Kidney (tissue), 13 donors: ENCODE measurements at regions not wholly inside any gene's neighbourhood (a gene's known extent, or its start where the extent isn't known, plus 50 kb on each side); places are given as distances from the start of the nearest gene placed in this dataset.

Experiments
- DNase-seq, 5 donors: peaks; one replicate each; pipeline ENCODE4 v3.0.0-alpha.2; 2013 to 2020
- FAIRE-seq: peaks from 2 replicates; lab custom pipeline; 2012; peaks lifted over from hg19 to GRCh38; lab: Jason Lieb, UNC
- H3K27ac ChIP-seq, 2 donors: one replicate each; pipeline ENCODE4 v1.7.0; 2013; ENCODE audit warnings: low read depth in 2 of 2, low read length in 2 of 2, inconsistent platforms in 1 of 2
- H3K27me3 ChIP-seq: one replicate; pipeline ENCODE4 v1.7.1; 2013; ENCODE audit warnings: low read length, inconsistent platforms; ENCODE audit not compliant: control insufficient read depth, insufficient read depth
- H3K36me3 ChIP-seq, 3 donors: one replicate each; pipeline versions ENCODE4 v1.7.0 to v1.7.1; 2013; ENCODE audit warnings: low read length in 3 of 3, control low read depth in 1 of 3, inconsistent platforms in 1 of 3; ENCODE audit not compliant: insufficient read depth in 3 of 3, control insufficient read depth in 2 of 3
- H3K4me1 ChIP-seq, 3 donors: one replicate each; pipeline versions ENCODE4 v1.7.0 to v1.7.1; 2013; ENCODE audit warnings: low read length in 3 of 3, inconsistent platforms in 1 of 3, low read depth in 1 of 3; ENCODE audit not compliant: control insufficient read depth in 2 of 3, insufficient read depth in 2 of 3
- H3K4me3 ChIP-seq, 3 donors: one replicate each; pipeline versions ENCODE4 v1.7.0 to v1.8.1; 2013; ENCODE audit warnings: low read length in 3 of 3, control low read depth in 1 of 3, inconsistent platforms in 1 of 3
- H3K9ac ChIP-seq, 3 donors: one replicate each; pipeline versions ENCODE4 v1.7.0 to v1.7.1; 2013; ENCODE audit warnings: low read length in 3 of 3, control low read depth in 1 of 3, inconsistent platforms in 1 of 3
- H3K9me3 ChIP-seq, 3 donors: one replicate each; pipeline versions ENCODE4 v1.7.0 to v1.7.1; 2013; ENCODE audit warnings: low read length in 3 of 3, control low read depth in 1 of 3, inconsistent platforms in 1 of 3; ENCODE audit not compliant: control insufficient read depth in 2 of 3, insufficient read depth in 1 of 3
- intact Hi-C: fragments of 100-400 bp; cut with DNase I; formaldehyde crosslinking; loops from one replicate; pipeline ENCODE4 v1.11.1; 2022
- TF ChIP-seq, protein P1 (sequence below): IDR thresholded peaks from 3 replicates; pipeline ENCODE4 v1.5.1; 2012; ENCODE audit warnings: mild to moderate bottlenecking, moderate library complexity, borderline replicate concordance; ENCODE audit not compliant: insufficient read depth; ENCODE audit errors: extremely low read depth
- donor health status: control.
- donor health status: control.
- donor health status: control.
- donor health status: control.
- donor health status: control.
- donor health status: DM: yes; HTN: yes; CAD: no.
- donor health status: Normal renal cell carcinoma (clear cell type).

DNA sequence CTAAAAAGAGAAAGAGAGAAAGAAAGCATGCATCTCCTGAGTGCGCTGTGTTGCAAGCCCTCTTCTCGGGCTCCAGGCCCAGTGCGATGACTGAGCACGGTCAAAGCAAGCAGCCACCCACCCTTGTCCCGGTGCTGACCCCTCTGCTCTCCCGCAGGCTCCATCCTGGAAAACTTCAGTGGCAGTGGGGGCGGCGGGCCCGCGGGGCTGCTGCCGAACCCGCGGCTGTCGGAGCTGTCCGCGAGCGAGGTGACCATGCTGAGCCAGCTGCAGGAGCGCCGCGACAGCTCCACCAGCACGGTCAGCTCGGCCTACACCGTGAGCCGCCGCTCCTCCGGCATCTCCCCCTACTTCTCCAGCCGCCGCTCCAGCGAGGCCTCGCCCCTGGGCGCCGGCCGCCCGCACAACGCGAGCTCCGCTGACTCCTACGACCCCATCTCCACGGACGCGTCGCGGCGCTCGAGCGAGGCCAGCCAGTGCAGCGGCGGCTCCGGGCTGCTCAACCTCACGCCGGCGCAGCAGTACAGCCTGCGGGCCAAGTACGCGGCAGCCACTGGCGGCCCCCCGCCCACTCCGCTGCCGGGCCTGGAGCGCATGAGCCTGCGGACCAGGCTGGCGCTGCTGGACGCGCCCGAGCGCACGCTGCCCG, 252.5 kb downstream of the GLI2 start:
- Histone ChIP-seq H3K36me3 (no peaks in the 10 kb centered on the region), H3K4me3 (no peak overlapping the region), H3K27ac (no peak overlapping the region), H3K9me3 (no peaks in the 10 kb centered on the region), H3K27me3 (no peaks in the 10 kb centered on the region), H3K9ac (no peak overlapping the region), H3K4me1 (no peaks in the 10 kb centered on the region)
- no peak for DNase-seq
- no peak for FAIRE-seq
- intact Hi-C loops = no loop called here
- TF ChIP-seq, protein P1, sequence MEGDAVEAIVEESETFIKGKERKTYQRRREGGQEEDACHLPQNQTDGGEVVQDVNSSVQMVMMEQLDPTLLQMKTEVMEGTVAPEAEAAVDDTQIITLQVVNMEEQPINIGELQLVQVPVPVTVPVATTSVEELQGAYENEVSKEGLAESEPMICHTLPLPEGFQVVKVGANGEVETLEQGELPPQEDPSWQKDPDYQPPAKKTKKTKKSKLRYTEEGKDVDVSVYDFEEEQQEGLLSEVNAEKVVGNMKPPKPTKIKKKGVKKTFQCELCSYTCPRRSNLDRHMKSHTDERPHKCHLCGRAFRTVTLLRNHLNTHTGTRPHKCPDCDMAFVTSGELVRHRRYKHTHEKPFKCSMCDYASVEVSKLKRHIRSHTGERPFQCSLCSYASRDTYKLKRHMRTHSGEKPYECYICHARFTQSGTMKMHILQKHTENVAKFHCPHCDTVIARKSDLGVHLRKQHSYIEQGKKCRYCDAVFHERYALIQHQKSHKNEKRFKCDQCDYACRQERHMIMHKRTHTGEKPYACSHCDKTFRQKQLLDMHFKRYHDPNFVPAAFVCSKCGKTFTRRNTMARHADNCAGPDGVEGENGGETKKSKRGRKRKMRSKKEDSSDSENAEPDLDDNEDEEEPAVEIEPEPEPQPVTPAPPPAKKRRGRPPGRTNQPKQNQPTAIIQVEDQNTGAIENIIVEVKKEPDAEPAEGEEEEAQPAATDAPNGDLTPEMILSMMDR = no peak

DNA sequence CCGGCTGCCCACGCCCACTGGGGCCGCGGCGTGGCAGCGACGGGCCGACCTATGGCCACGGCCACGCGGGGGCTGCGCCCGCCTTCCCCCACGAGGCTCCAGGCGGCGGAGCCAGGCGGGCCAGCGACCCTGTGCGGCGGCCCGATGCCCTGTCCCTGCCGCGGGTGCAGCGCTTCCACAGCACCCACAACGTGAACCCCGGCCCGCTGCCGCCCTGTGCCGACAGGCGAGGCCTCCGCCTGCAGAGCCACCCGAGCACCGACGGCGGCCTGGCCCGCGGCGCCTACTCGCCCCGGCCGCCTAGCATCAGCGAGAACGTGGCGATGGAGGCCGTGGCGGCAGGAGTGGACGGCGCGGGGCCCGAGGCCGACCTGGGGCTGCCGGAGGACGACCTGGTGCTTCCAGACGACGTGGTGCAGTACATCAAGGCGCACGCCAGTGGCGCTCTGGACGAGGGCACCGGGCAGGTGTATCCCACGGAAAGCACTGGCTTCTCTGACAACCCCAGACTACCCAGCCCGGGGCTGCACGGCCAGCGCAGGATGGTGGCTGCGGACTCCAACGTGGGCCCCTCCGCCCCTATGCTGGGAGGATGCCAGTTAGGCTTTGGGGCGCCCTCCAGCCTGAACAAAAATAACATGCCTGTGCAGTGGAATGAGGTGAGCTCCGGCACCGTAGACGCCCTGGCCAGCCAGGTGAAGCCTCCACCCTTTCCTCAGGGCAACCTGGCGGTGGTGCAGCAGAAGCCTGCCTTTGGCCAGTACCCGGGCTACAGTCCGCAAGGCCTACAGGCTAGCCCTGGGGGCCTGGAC, 253.2 kb downstream of the GLI2 start:
- FAIRE-seq (no peak), DNase-seq (peak in 1 of 5 donors; percentile 3)
- intact Hi-C loops = no loop called here
- Histone ChIP-seq H3K9me3 (no peaks in the 10 kb centered on the region), H3K36me3 (no peaks in the 10 kb centered on the region), H3K9ac (no peak overlapping the region), H3K4me1 (no peaks in the 10 kb centered on the region), H3K27me3 (no peaks in the 10 kb centered on the region), H3K27ac (no peak overlapping the region), H3K4me3 (no peak overlapping the region)
- TF ChIP-seq, protein P1 = no peak

DNA sequence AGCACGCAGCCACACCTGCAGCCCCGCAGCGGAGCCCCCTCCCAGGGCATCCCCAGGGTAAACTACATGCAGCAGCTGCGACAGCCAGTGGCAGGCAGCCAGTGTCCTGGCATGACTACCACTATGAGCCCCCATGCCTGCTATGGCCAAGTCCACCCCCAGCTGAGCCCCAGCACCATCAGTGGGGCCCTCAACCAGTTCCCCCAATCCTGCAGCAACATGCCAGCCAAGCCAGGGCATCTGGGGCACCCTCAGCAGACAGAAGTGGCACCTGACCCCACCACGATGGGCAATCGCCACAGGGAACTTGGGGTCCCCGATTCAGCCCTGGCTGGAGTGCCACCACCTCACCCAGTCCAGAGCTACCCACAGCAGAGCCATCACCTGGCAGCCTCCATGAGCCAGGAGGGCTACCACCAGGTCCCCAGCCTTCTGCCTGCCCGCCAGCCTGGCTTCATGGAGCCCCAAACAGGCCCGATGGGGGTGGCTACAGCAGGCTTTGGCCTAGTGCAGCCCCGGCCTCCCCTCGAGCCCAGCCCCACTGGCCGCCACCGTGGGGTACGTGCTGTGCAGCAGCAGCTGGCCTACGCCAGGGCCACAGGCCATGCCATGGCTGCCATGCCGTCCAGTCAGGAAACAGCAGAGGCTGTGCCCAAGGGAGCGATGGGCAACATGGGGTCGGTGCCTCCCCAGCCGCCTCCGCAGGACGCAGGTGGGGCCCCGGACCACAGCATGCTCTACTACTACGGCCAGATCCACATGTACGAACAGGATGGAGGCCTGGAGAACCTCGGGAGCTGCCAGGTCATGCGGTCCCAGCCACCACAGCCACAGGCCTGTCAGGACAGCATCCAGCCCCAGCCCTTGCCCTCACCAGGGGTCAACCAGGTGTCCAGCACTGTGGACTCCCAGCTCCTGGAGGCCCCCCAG, 254.1 kb downstream of the GLI2 start:
- no peaks in the 10 kb centered on the region for H3K4me1 ChIP-seq
- H3K36me3 ChIP-seq = no peaks in the 10 kb centered on the region
- H3K27me3 ChIP-seq = no peaks in the 10 kb centered on the region
- H3K9me3 ChIP-seq = no peaks in the 10 kb centered on the region
- no peak for FAIRE-seq
- no peak overlapping the region for H3K27ac ChIP-seq
- peak in 1 of 5 donors; percentile 5 for DNase-seq
- H3K9ac ChIP-seq = no peak overlapping the region
- TF ChIP-seq, protein P1 = no peak
- no peak overlapping the region for H3K4me3 ChIP-seq
- intact Hi-C loops = no loop called here
